ENCODE measurements at regions not wholly inside any gene's neighbourhood (a gene's known extent, or its start where the extent isn't known, plus 50 kb on each side); places are given as distances from the start of the nearest gene placed in this dataset.

GRCh38 chr2:120670771-120671480 is 64.7 kb upstream of the GLI2 start:
- FAIRE-seq: no peak
- DNase-seq (ENCODE audit: insufficient read length): no peak
- TF ChIP-seq POLR2AphosphoS5 (IDR thresholded peaks at IDR 0.05; ENCODE audit: low read depth, low read length) (no peak), TAF1 (IDR thresholded peaks at IDR 0.05; ENCODE audit: borderline replicate concordance, low read depth, low read length) (no peak), POLR2A (IDR thresholded peaks at IDR 0.05; ENCODE audit: low read depth, low read length) (no peak)

GRCh38 chr2:120672526-120673204 is 63.0 kb upstream of the GLI2 start:
- TF ChIP-seq POLR2A (IDR thresholded peaks at IDR 0.05; ENCODE audit: low read depth, low read length): no peak
- no peak for TF ChIP-seq TAF1 (IDR thresholded peaks at IDR 0.05; ENCODE audit: borderline replicate concordance, low read depth, low read length)
- TF ChIP-seq POLR2AphosphoS5 (IDR thresholded peaks at IDR 0.05; ENCODE audit: low read depth, low read length): no peak
- DNase-seq (ENCODE audit: insufficient read length): no peak
- no peak for FAIRE-seq

- FAIRE-seq (no peak), DNase-seq (ENCODE audit: insufficient read length) (no peak)
- TF ChIP-seq POLR2A (IDR thresholded peaks at IDR 0.05; ENCODE audit: low read depth, low read length) (no peak), TAF1 (IDR thresholded peaks at IDR 0.05; ENCODE audit: borderline replicate concordance, low read depth, low read length) (no peak)
Observed at GRCh38 chr2:120673205-120673550, 62.5 kb upstream of the GLI2 start.

- no peak for FAIRE-seq
- no peak for DNase-seq (ENCODE audit: insufficient read length)
- TF ChIP-seq TAF1 (IDR thresholded peaks at IDR 0.05; ENCODE audit: borderline replicate concordance, low read depth, low read length) (no peak), POLR2AphosphoS5 (IDR thresholded peaks at IDR 0.05; ENCODE audit: low read depth, low read length) (no peak), POLR2A (IDR thresholded peaks at IDR 0.05; ENCODE audit: low read depth, low read length) (no peak)
Observed at GRCh38 chr2:120673571-120674061, 62.1 kb upstream of the GLI2 start.

- DNase-seq (ENCODE audit: insufficient read length) (no peak), FAIRE-seq (no peak)
- TF ChIP-seq POLR2A (IDR thresholded peaks at IDR 0.05; ENCODE audit: low read depth, low read length) (no peak), POLR2AphosphoS5 (IDR thresholded peaks at IDR 0.05; ENCODE audit: low read depth, low read length) (no peak), TAF1 (IDR thresholded peaks at IDR 0.05; ENCODE audit: borderline replicate concordance, low read depth, low read length) (no peak)
Observed at GRCh38 chr2:120674246-120675170, 61.2 kb upstream of the GLI2 start.

GRCh38 chr2:120675460-120676130 is 60.1 kb upstream of the GLI2 start:
- DNase-seq (ENCODE audit: insufficient read length): peak; percentile 57
- TF ChIP-seq TAF1 (IDR thresholded peaks at IDR 0.05; ENCODE audit: borderline replicate concordance, low read depth, low read length) (no peak), POLR2AphosphoS5 (IDR thresholded peaks at IDR 0.05; ENCODE audit: low read depth, low read length) (no peak), POLR2A (IDR thresholded peaks at IDR 0.05; ENCODE audit: low read depth, low read length) (no peak)
- FAIRE-seq: peak; percentile 65

GRCh38 chr2:120677221-120677620 is 58.4 kb upstream of the GLI2 start:
- no peak for TF ChIP-seq POLR2A (IDR thresholded peaks at IDR 0.05; ENCODE audit: low read depth, low read length)
- TF ChIP-seq TAF1 (IDR thresholded peaks at IDR 0.05; ENCODE audit: borderline replicate concordance, low read depth, low read length): no peak
- TF ChIP-seq POLR2AphosphoS5 (IDR thresholded peaks at IDR 0.05; ENCODE audit: low read depth, low read length): no peak
- no peak for DNase-seq (ENCODE audit: insufficient read length)
- FAIRE-seq: no peak

GRCh38 chr2:120677696-120678247 is 57.9 kb upstream of the GLI2 start:
- DNase-seq (ENCODE audit: insufficient read length) (no peak), FAIRE-seq (no peak)
- TF ChIP-seq POLR2AphosphoS5 (IDR thresholded peaks at IDR 0.05; ENCODE audit: low read depth, low read length) (no peak), POLR2A (IDR thresholded peaks at IDR 0.05; ENCODE audit: low read depth, low read length) (no peak), TAF1 (IDR thresholded peaks at IDR 0.05; ENCODE audit: borderline replicate concordance, low read depth, low read length) (no peak)

GRCh38 chr2:120678251-120678650 is 57.4 kb upstream of the GLI2 start:
- no peak for FAIRE-seq
- no peak for DNase-seq (ENCODE audit: insufficient read length)

GRCh38 chr2:120678926-120679325 is 56.7 kb upstream of the GLI2 start:
- TF ChIP-seq POLR2AphosphoS5 (IDR thresholded peaks at IDR 0.05; ENCODE audit: low read depth, low read length) (no peak), TAF1 (IDR thresholded peaks at IDR 0.05; ENCODE audit: borderline replicate concordance, low read depth, low read length) (no peak), POLR2A (IDR thresholded peaks at IDR 0.05; ENCODE audit: low read depth, low read length) (no peak)
- no peak for DNase-seq (ENCODE audit: insufficient read length)
- no peak for FAIRE-seq

More at GRCh38 chr2:120678251-120678650, 57.4 kb upstream of the GLI2 start:
- TF ChIP-seq POLR2A (IDR thresholded peaks at IDR 0.05; ENCODE audit: low read depth, low read length) (no peak), POLR2AphosphoS5 (IDR thresholded peaks at IDR 0.05; ENCODE audit: low read depth, low read length) (no peak), TAF1 (IDR thresholded peaks at IDR 0.05; ENCODE audit: borderline replicate concordance, low read depth, low read length) (no peak)
